Ecto neural progenitor cell (in vitro differentiated cells): ENCODE measurements at regions not wholly inside any gene's neighbourhood (a gene's known extent, or its start where the extent isn't known, plus 50 kb on each side); places are given as distances from the start of the nearest gene placed in this dataset.
"Not testable (repeated sequence)": the region's sequence is repeated elsewhere in the genome, so short reads cannot be mapped to it uniquely, and the experiment has no call there.

Source experiments
- DNase-seq: peaks from one replicate; pipeline ENCODE4 v3.0.0-alpha.2; 2018; ENCODE audit warnings: low spot score

GRCh38 chr12:124652661-124653060, 85.2 kb upstream of the NCOR2 start:
- no peak for DNase-seq

- DNase-seq = no peak
Observed at GRCh38 chr12:124651516-124652273, 84.3 kb upstream of the NCOR2 start.

GRCh38 chr12:124650912-124651311, 83.5 kb upstream of the NCOR2 start:
- DNase-seq = no peak

- DNase-seq = no peak
Observed at GRCh38 chr12:124648710-124649384, 81.4 kb upstream of the NCOR2 start.

GRCh38 chr12:124647316-124647715, 79.9 kb upstream of the NCOR2 start:
- no peak for DNase-seq

- no peak for DNase-seq
Observed at GRCh38 chr12:124646385-124647230, 79.2 kb upstream of the NCOR2 start.

- no peak for DNase-seq
Observed at GRCh38 chr12:124645530-124646244, 78.3 kb upstream of the NCOR2 start.

GRCh38 chr12:124643768-124644167, 76.4 kb upstream of the NCOR2 start:
- not testable (repeated sequence) for DNase-seq

- no peak for DNase-seq
Observed at GRCh38 chr12:124642105-124642504, 74.7 kb upstream of the NCOR2 start.

- DNase-seq = no peak
Observed at GRCh38 chr12:124641591-124641990, 74.2 kb upstream of the NCOR2 start.

GRCh38 chr12:124640056-124640455, 72.6 kb upstream of the NCOR2 start:
- DNase-seq = no peak

- no peak for DNase-seq
Observed at GRCh38 chr12:124639122-124639806, 71.9 kb upstream of the NCOR2 start.

GRCh38 chr12:124637581-124637981, 70.2 kb upstream of the NCOR2 start:
- DNase-seq = no peak

- DNase-seq = no peak
Observed at GRCh38 chr12:124637163-124637562, 69.8 kb upstream of the NCOR2 start.

GRCh38 chr12:124636138-124636978, 68.9 kb upstream of the NCOR2 start:
- DNase-seq = no peak

GRCh38 chr12:124635316-124635715, 67.9 kb upstream of the NCOR2 start:
- DNase-seq = no peak

- DNase-seq = no peak
Observed at GRCh38 chr12:124633365-124634362, 66.3 kb upstream of the NCOR2 start.

GRCh38 chr12:124632519-124632984, 65.1 kb upstream of the NCOR2 start:
- DNase-seq = no peak

- no peak for DNase-seq
Observed at GRCh38 chr12:124631681-124632256, 64.4 kb upstream of the NCOR2 start.
